H1 (cell line): ENCODE measurements at regions not wholly inside any gene's neighbourhood (a gene's known extent, or its start where the extent isn't known, plus 50 kb on each side); places are given as distances from the start of the nearest gene placed in this dataset.

Source experiments
- CTCF ChIA-PET: fragments of 300-600 bp; sonication (Branson Sonifier 250); formaldehyde crosslinking; loops from one replicate; lab custom pipeline; 2021; ENCODE audit not compliant: partially characterized antibody; lab: Charles Lee
- POLR2A ChIA-PET: fragments of 300-600 bp; sonication (Branson Sonifier 250); formaldehyde crosslinking; loops from one replicate; lab custom pipeline; 2021; ENCODE audit warnings: inconsistent platforms; ENCODE audit not compliant: partially characterized antibody; lab: Charles Lee
- DNase-seq, 2 experiments: peaks; one replicate each; pipeline versions ENCODE4 v3.0.0 to v3.0.0-alpha.2; 2010 to 2022; ENCODE audit warnings: low spot score in 2 of 2, low read depth in 1 of 2, mixed read lengths in 1 of 2
- FAIRE-seq: peaks from 2 replicates; lab custom pipeline; 2011; peaks lifted over from hg19 to GRCh38; lab: Jason Lieb, UNC
- H2AFZ ChIP-seq: 2 replicates; pipeline ENCODE4 v1.8.1; 2012; ENCODE audit warnings: low read length, inconsistent platforms
- H2AK5ac ChIP-seq: 2 replicates; pipeline ENCODE4 v1.6.1; 2013; ENCODE audit warnings: low read depth, low read length
- H2BK120ac ChIP-seq: replicated peaks from 2 replicates; pipeline ENCODE3; 2013; ENCODE audit warnings: low read depth, low read length, inconsistent platforms
- H2BK12ac ChIP-seq: 2 replicates; pipeline ENCODE4 v1.6.1; 2013; ENCODE audit warnings: low read depth, low read length
- H2BK15ac ChIP-seq: 2 replicates; pipeline ENCODE4 v1.6.1; 2013; ENCODE audit warnings: low read length
- H2BK20ac ChIP-seq: 2 replicates; pipeline ENCODE4 v1.6.1; 2013; ENCODE audit warnings: low read length
- H2BK5ac ChIP-seq: 2 replicates; pipeline ENCODE4 v1.6.1; 2013; ENCODE audit warnings: low read depth, low read length
- H3K14ac ChIP-seq: 2 replicates; pipeline ENCODE4 v1.6.1; 2013; ENCODE audit warnings: inconsistent platforms; ENCODE audit not compliant: insufficient read length
- H3K18ac ChIP-seq: 2 replicates; pipeline ENCODE4 v1.6.1; 2013; ENCODE audit warnings: low read length; ENCODE audit errors: extremely low read depth
- H3K23ac ChIP-seq: 2 replicates; pipeline ENCODE4 v1.6.1; 2013; ENCODE audit warnings: inconsistent platforms; ENCODE audit not compliant: insufficient read length
- H3K23me2 ChIP-seq: 2 replicates; pipeline ENCODE4 v1.6.1; 2013; ENCODE audit warnings: low read depth, low read length
- H3K27ac ChIP-seq: 2 replicates; pipeline ENCODE4 v1.6.1; 2011; ENCODE audit warnings: low read depth, low read length, inconsistent platforms
- H3K27me3 ChIP-seq, 4 experiments: replicated peaks in 1 of 4; 1 replicate in 1 of 4; 2 replicates in 3 of 4; pipeline versions ENCODE4 v1.6.1 to v1.8.1; 2011 to 2013; ENCODE audit warnings: low read length in 3 of 4, mild to moderate bottlenecking in 3 of 4, inconsistent platforms in 2 of 4, mixed read lengths in 2 of 4, moderate library complexity in 1 of 4; ENCODE audit not compliant: control insufficient read depth in 3 of 4, insufficient read depth in 3 of 4; ENCODE audit errors: extremely low read depth in 1 of 4
- H3K36me3 ChIP-seq, 4 experiments: 2 replicates each; pipeline versions ENCODE4 v1.6.1 to v1.8.1; 2011 to 2013; ENCODE audit warnings: mild to moderate bottlenecking in 4 of 4, low read length in 3 of 4, moderate library complexity in 2 of 4, control low read depth in 1 of 4, inconsistent platforms in 1 of 4; ENCODE audit not compliant: insufficient read depth in 4 of 4, control insufficient read depth in 2 of 4
- H3K4ac ChIP-seq: replicated peaks from 2 replicates; pipeline ENCODE3; 2013; ENCODE audit warnings: low read length, low read depth, mixed read lengths, inconsistent platforms; ENCODE audit not compliant: insufficient read length
- H3K4me1 ChIP-seq, 4 experiments: replicated peaks in 1 of 4; 1 replicate in 1 of 4; 2 replicates in 3 of 4; pipeline versions ENCODE4 v1.6.1 to v1.8.1; 2011 to 2013; ENCODE audit warnings: low read length in 3 of 4, inconsistent platforms in 2 of 4, mixed read lengths in 1 of 4; ENCODE audit not compliant: insufficient read depth in 4 of 4, control insufficient read depth in 3 of 4
- H3K4me2 ChIP-seq, 2 experiments: 2 replicates each; pipeline versions ENCODE4 v1.6.1 to v1.8.1; 2011 to 2013; ENCODE audit warnings: low read depth in 2 of 2, low read length in 2 of 2, control low read depth in 1 of 2, inconsistent platforms in 1 of 2, mild to moderate bottlenecking in 1 of 2; ENCODE audit not compliant: insufficient read depth in 1 of 2
- H3K4me3 ChIP-seq, 4 experiments: fragments of 200-600, 300-600 bp in 1 of 4; sonication (generic), shearing (Covaris generic), sonication (Bioruptor Twin) in 1 of 4; 2 replicates each; pipeline versions ENCODE4 v1.5.1 to v1.8.1; 2011 to 2016; ENCODE audit warnings: low read length in 4 of 4, low read depth in 3 of 4, control low read depth in 2 of 4, inconsistent platforms in 2 of 4, mild to moderate bottlenecking in 2 of 4, mixed read lengths in 1 of 4, moderate library complexity in 1 of 4; ENCODE audit not compliant: insufficient read depth in 2 of 4; ENCODE audit errors: extremely low read depth in 1 of 4
- H3K56ac ChIP-seq: replicated peaks from 2 replicates; pipeline ENCODE3; 2013; ENCODE audit warnings: low read depth, mild to moderate bottlenecking, mixed read lengths, low read length, inconsistent platforms; ENCODE audit not compliant: insufficient read length
- H3K79me1 ChIP-seq: 2 replicates; pipeline ENCODE4 v1.6.1; 2013; ENCODE audit warnings: low read depth, low read length, control low read depth
- H3K79me2 ChIP-seq, 2 experiments: 2 replicates each; pipeline versions ENCODE4 v1.6.1 to v1.8.1; 2012 to 2013; ENCODE audit warnings: low read length in 2 of 2, mild to moderate bottlenecking in 2 of 2, inconsistent platforms in 1 of 2; ENCODE audit not compliant: insufficient read depth in 2 of 2, control insufficient read depth in 1 of 2
- H3K9ac ChIP-seq, 4 experiments: replicated peaks in 1 of 4; 1 replicate in 1 of 4; 2 replicates in 3 of 4; pipeline versions ENCODE4 v1.6.1 to v1.8.1; 2011 to 2013; ENCODE audit warnings: low read depth in 3 of 4, low read length in 3 of 4, control low read depth in 2 of 4, mild to moderate bottlenecking in 2 of 4, moderate library complexity in 2 of 4, inconsistent platforms in 1 of 4; ENCODE audit errors: extremely low read depth in 1 of 4
- H3K9me3 ChIP-seq, 2 experiments: 2 replicates each; pipeline versions ENCODE4 v1.6.1 to v1.8.1; 2012 to 2013; ENCODE audit warnings: mild to moderate bottlenecking in 2 of 2, moderate library complexity in 2 of 2, control low read depth in 1 of 2, inconsistent platforms in 1 of 2, low read depth in 1 of 2, low read length in 1 of 2, mixed read lengths in 1 of 2; ENCODE audit not compliant: insufficient read depth in 2 of 2
- H4K20me1 ChIP-seq, 2 experiments: replicated peaks in 1 of 2; 2 replicates each; pipeline versions ENCODE3 to v1.8.1; 2011 to 2013; ENCODE audit warnings: inconsistent platforms in 2 of 2, low read length in 2 of 2, mild to moderate bottlenecking in 1 of 2; ENCODE audit not compliant: insufficient read depth in 2 of 2, control insufficient read depth in 1 of 2
- H4K5ac ChIP-seq: 2 replicates; pipeline ENCODE4 v1.6.1; 2013; ENCODE audit warnings: low read length, low read depth, mixed read lengths, inconsistent platforms; ENCODE audit not compliant: insufficient read length
- H4K8ac ChIP-seq: 2 replicates; pipeline ENCODE4 v1.8.0; 2013; ENCODE audit warnings: mild to moderate bottlenecking, moderate library complexity, low read length, inconsistent platforms; ENCODE audit not compliant: insufficient read depth; ENCODE audit errors: extremely low read depth
- H4K91ac ChIP-seq: replicated peaks from 2 replicates; pipeline ENCODE3; 2013; ENCODE audit warnings: low read length, mixed read lengths, inconsistent platforms; ENCODE audit not compliant: insufficient read length
- ATF2 ChIP-seq: IDR thresholded peaks from 2 replicates; pipeline ENCODE4 v1.6.1; 2012; ENCODE audit warnings: low read length, inconsistent platforms
- BRCA1 ChIP-seq: IDR thresholded peaks from 2 replicates; pipeline ENCODE4 v1.6.1; 2012; ENCODE audit warnings: low read depth, low read length, improper control_type of control experiment
- CHD1 ChIP-seq: IDR thresholded peaks from 2 replicates; pipeline ENCODE4 v1.6.1; 2012; ENCODE audit warnings: low read depth, low read length, improper control_type of control experiment
- CTBP2 ChIP-seq: IDR thresholded peaks from 2 replicates; pipeline ENCODE4 v1.7.0; 2011; ENCODE audit warnings: borderline replicate concordance, mild to moderate bottlenecking, moderate library complexity, mixed read lengths, low read length; ENCODE audit not compliant: insufficient read depth, insufficient read length
- E2F6 ChIP-seq: IDR thresholded peaks from 2 replicates; pipeline ENCODE4 v1.6.1; 2012; ENCODE audit warnings: inconsistent platforms
- EP300 ChIP-seq, 2 experiments: IDR thresholded peaks; 1 replicate in 1 of 2; 2 replicates in 1 of 2; pipeline ENCODE4 v1.6.1; 2011 to 2012; ENCODE audit warnings: low read depth in 2 of 2, low read length in 2 of 2, mild to moderate bottlenecking in 2 of 2, borderline replicate concordance in 1 of 2, inconsistent platforms in 1 of 2, moderate library complexity in 1 of 2
- JUND ChIP-seq: IDR thresholded peaks from 2 replicates; pipeline ENCODE4 v1.6.1; 2011; ENCODE audit warnings: mild to moderate bottlenecking, improper control_type of control experiment, low read length
- NANOG ChIP-seq: IDR thresholded peaks from 2 replicates; pipeline ENCODE4 v1.6.1; 2011; ENCODE audit warnings: low read length, low read depth, mild to moderate bottlenecking, inconsistent platforms; ENCODE audit not compliant: insufficient read depth, poor library complexity, severe bottlenecking
- SP4 ChIP-seq: IDR thresholded peaks from 2 replicates; pipeline ENCODE4 v1.6.1; 2012; ENCODE audit warnings: low read length, inconsistent platforms
- TCF12 ChIP-seq: IDR thresholded peaks from 2 replicates; pipeline ENCODE4 v1.6.1; 2011; ENCODE audit warnings: low read depth, mild to moderate bottlenecking, low read length
- YY1 ChIP-seq: IDR thresholded peaks from 2 replicates; pipeline ENCODE4 v1.6.1; 2011; ENCODE audit warnings: low read depth, mild to moderate bottlenecking, low read length
- ZNF274 ChIP-seq: IDR thresholded peaks from 2 replicates; pipeline ENCODE4 v1.7.0; 2012; ENCODE audit warnings: low read length, borderline replicate concordance; ENCODE audit errors: extremely low read depth
- WGBS, 2 experiments: shearing (Covaris generic) in 1 of 2; methylation state at CpG; one replicate each; pipeline versions ENCODE4 v1.1.6 to v1.1.7; 2013 to 2015; ENCODE audit warnings: low lambda C conversion rate in 2 of 2, mixed read lengths in 2 of 2, inconsistent platforms in 1 of 2, low coverage in 1 of 2, missing lambda C conversion rate in 1 of 2; ENCODE audit not compliant: insufficient replicate concordance in 2 of 2, insufficient coverage in 1 of 2, insufficient read length in 1 of 2; ENCODE audit errors: extremely low coverage in 1 of 2, missing lambda C conversion rate in 1 of 2; 5-methylcytosine and 5-hydroxymethylcytosine counted together

GRCh38 chr2:62339837-62340236 lies 143.9 kb downstream of the B3GNT2 start:
- peak overlapping the region; percentile 55; the same call in 1 of the 2 replicates for H2BK12ac ChIP-seq
- no peak overlapping the region for H3K23ac ChIP-seq
- no peak overlapping the region for H3K18ac ChIP-seq
- H3K14ac ChIP-seq, result no peak overlapping the region
- H3K4me3 ChIP-seq, result no peak overlapping the region
- no peak overlapping the region for H4K8ac ChIP-seq
- ChIA-PET CTCF (interaction anchor here (0.6 to 1.9 kb wide), 7 partner anchors 15 to 369 kb away, joined by 3 to 6 read pairs (median 4); no protein-coding TSS in a partner anchor), POLR2A (no interaction called here)
- no peaks in the 10 kb centered on the region for H3K79me2 ChIP-seq
- no peak overlapping the region for H3K4me2 ChIP-seq
- H4K5ac ChIP-seq, result no peak overlapping the region
- no peaks in the 10 kb centered on the region for H3K9me3 ChIP-seq
- H2BK20ac ChIP-seq, result no peak overlapping the region
- 100% methylated on average over 2 of the region's 2 CpGs; no CpG with 5 or more reads in 1 of the 2 experiments for WGBS, 2 experiments
- H2BK15ac ChIP-seq, result no peak overlapping the region
- no peak overlapping the region for H3K4ac ChIP-seq
- H3K36me3 ChIP-seq, result no peaks in the 10 kb centered on the region
- no peaks in the 10 kb centered on the region for H4K20me1 ChIP-seq
- no peaks in the 10 kb centered on the region for H3K27me3 ChIP-seq
- FAIRE-seq (no peak), DNase-seq (no peak)
- no peak overlapping the region for H2BK120ac ChIP-seq
- H3K23me2 ChIP-seq, result no peaks in the 10 kb centered on the region; the same call in 1 of the 2 replicates
- H3K9ac ChIP-seq, result no peak overlapping the region
- no peak overlapping the region for H2BK5ac ChIP-seq
- H3K4me1 ChIP-seq, result peaks cover 0 to 7% (median 3%) of the 10 kb centered on the region in 4 experiments; a peak in 3 of 7 replicates
- no peak overlapping the region for H4K91ac ChIP-seq
- no peak overlapping the region for H2AFZ ChIP-seq
- H3K27ac ChIP-seq, result no peak overlapping the region
- H3K79me1 ChIP-seq, result no peaks in the 10 kb centered on the region
- no peak overlapping the region for H3K56ac ChIP-seq
- TF ChIP-seq EP300 (IDR thresholded peaks at IDR 0.05; ENCODE audit: borderline replicate concordance in 1 of 2, low read depth in 2 of 2, low read length in 2 of 2) (no peak), YY1 (no peak), BRCA1 (no peak), JUND (no peak), SP4 (no peak), ZNF274 (no peak), E2F6 (no peak), CTBP2 (no peak), CHD1 (no peak), ATF2 (no peak), NANOG (no peak), TCF12 (no peak)
- H2AK5ac ChIP-seq, result no peak overlapping the region
